Kidney capillary endothelial cell (primary cell): ENCODE measurements at regions not wholly inside any gene's neighbourhood (a gene's known extent, or its start where the extent isn't known, plus 50 kb on each side); places are given as distances from the start of the nearest gene placed in this dataset.

Source experiments
- DNase-seq: peaks from one replicate; pipeline ENCODE4 v3.0.0-alpha.2; 2018; ENCODE audit warnings: low spot score

- no peak for DNase-seq
Observed at GRCh38 chr10:123527151-123527550, 139.0 kb upstream of the GPR26 start.

GRCh38 chr10:123529146-123529760 lies 136.9 kb upstream of the GPR26 start:
- DNase-seq = no peak

- no peak for DNase-seq
Observed at GRCh38 chr10:123530166-123530870, 135.8 kb upstream of the GPR26 start.

GRCh38 chr10:123535386-123535785 lies 130.8 kb upstream of the GPR26 start:
- no peak for DNase-seq

GRCh38 chr10:123536176-123536845 lies 129.8 kb upstream of the GPR26 start:
- no peak for DNase-seq

DNA sequence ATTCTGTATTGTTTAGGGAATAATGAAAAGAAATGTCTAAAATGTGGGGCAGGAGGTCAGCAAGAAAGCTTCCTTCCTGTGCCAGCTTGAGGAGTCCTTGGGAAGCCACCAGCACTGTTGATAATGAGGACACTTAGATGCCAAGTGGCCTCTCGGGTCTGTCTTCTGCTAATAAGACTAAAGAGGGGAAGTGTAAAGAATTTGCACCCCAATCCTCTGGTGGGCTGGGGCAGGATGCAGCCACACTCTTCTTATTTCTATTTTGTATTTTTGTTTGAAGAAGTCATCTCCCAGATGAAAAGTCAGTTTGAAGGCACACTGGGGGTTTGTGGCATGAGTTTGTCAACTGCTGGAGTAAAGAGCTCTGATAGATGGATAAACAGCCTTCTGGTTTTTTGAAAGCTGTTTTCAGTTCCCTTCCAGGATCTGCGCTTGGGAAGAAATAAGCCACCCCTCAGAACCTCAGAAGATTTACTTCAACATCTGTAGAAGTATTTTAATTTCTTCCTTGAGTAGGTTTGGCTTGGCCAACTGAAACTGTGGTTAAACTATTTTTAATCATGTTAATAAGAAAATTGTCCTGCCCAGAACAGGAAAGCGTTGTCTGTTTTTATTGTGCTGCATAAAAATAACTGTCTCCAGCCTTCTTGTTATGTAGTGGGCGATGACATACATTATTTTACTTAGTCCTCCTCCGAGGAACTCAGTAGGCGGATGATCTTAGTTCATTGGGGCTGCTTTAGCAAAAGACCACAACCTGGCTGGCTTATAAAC lies 128.8 kb upstream of the GPR26 start:
- DNase-seq = no peak

GRCh38 chr10:123538401-123539320 lies 127.5 kb upstream of the GPR26 start:
- DNase-seq = no peak

GRCh38 chr10:123544986-123545385 lies 121.2 kb upstream of the GPR26 start:
- no peak for DNase-seq

- DNase-seq = no peak
Observed at GRCh38 chr10:123548770-123549169, 117.4 kb upstream of the GPR26 start.

GRCh38 chr10:123549761-123550454 lies 116.2 kb upstream of the GPR26 start:
- no peak for DNase-seq

DNA sequence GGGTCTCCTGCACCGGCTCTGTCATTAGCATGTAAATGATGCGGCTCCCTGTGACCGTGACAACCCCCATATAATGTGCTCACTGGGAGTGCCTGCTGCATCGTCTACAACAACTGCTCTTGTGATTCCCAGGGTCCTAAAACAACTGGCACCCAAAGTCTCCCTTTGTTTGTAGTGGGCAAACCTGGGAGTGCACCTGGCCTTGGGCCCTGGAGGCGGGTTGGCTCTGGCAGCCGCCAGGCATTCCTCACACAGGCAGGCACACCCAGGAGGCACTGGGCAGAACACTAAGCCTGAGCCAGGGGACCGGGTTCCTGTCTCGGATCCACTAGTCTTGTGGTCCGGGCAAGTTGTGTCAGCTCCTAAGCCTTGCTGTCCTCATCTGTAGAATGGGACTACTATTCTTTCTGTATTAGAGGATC lies 115.5 kb upstream of the GPR26 start:
- DNase-seq = no peak

DNA sequence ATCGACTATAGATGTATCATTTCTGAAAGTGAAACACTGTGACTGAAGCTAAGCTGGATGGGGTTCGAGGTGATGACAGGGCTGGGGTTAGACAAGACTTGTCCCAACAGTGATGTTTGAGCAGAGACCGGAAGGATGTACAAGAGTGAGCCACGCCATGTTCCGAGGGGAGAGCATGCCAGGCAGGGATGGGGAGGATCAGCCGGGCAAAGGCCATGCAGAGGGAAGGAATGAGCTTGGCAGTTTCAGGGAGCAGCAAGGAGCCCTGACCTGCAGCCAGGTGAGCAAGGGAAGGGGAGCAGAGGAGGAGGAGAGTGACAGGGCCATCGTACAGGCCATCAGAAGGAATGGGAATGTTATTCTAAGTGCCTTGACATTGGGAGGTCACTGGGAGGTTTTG lies 114.9 kb upstream of the GPR26 start:
- DNase-seq = no peak

- DNase-seq = no peak
Observed at GRCh38 chr10:123552760-123553554, 113.2 kb upstream of the GPR26 start.

DNA sequence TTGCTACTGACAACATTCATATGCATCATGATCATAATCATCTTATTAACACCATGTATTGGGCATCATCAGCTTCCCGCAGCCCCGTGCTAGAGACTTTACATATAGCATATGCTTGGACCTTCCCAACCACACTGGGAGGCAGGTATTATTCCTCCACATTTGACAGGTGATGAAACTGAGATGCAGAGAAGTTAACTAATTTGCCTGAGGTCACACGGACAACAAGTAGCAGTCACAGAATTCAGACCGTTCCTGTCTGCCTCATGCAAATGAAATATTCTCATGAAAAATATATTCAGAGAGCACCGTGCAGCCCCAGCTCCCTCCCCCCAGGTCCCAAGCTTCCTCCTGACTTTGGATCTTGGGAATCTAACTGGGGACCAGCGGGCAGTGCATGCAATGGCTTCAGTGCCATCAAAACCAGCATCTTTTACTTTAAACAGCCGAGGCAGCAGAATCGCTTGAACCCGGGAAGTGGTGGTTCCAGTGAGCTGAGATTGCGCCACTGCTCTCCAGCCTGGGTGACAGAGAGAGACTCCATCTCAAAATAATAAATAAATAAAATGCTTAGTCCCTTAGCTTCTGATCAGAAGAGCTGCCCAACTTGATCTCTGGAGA lies 112.2 kb upstream of the GPR26 start:
- DNase-seq = no peak

GRCh38 chr10:123554656-123555055 lies 111.5 kb upstream of the GPR26 start:
- DNase-seq = no peak

DNA sequence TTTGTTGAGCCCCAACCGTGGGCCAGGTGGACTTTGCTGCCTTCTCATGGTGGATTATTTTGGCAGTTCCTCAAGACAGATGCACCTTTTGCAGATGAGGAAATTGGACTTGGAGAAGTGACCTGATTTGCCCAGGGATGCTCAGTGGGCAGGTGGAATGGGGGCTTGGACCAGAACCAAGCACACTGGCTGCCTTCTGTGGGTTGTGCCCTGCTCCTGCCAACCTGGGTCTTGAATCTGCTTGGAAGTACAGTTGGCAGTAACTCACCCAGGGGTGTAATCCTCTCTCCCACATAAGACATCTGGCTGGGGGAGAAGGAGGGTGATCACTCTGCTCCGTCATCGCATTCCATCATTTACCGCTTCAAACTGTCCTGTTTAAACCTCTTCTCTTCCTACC lies 110.5 kb upstream of the GPR26 start:
- no peak for DNase-seq

- no peak for DNase-seq
Observed at GRCh38 chr10:123556049-123556448, 110.1 kb upstream of the GPR26 start.

- no peak for DNase-seq
Observed at GRCh38 chr10:123556736-123557135, 109.4 kb upstream of the GPR26 start.

DNA sequence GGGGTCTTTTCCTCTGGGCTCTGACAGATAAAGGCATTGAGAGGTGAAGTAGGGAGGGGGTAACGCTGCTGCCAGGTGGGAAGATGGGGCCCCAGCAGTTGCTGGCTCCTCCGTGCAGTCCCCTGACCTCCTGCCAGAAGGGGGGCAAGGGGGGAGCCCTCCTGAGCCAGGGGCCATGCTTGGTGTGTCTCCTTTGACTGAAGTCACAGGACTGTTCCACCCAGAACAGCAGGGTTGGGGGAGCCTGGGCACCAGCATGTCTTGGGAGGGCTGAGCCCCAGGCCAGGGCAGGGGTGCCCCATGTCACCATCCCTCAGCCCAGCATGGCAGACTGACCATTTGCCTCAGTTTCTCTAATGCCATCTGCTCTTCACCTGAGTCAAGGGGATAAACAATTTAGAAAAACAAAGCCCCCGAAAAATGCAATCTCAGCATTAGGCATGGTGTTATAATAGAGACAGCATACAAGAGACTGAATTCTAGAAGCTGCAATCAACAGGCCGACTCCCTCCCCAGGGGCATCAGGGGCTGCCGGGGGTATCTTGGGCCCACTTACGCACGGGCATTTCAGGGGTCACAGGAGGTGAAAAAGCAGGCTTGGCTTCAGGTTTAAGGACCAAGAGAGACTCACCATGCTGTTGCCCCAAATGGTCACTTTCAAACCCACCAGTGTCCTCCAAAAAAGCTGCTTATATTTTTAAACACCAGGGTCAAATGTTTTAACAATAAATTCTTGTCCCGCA lies 108.6 kb upstream of the GPR26 start:
- DNase-seq = no peak
